COLO668 (cell line): ENCODE measurements at regions not wholly inside any gene's neighbourhood (a gene's known extent, or its start where the extent isn't known, plus 50 kb on each side); places are given as distances from the start of the nearest gene placed in this dataset.
"Not testable (repeated sequence)": the region's sequence is repeated elsewhere in the genome, so short reads cannot be mapped to it uniquely, and the experiment has no call there.

Experiments used
- DNase-seq: peaks from one replicate; lab custom pipeline; 2025; ENCODE audit not compliant: unreplicated experiment; lab: John Stamatoyannopoulos, UW

- DNase-seq = no peak
These were observed 84.3 kb upstream of the MPP7 start for GRCh38 chr10:28387140-28387539.

GRCh38 chr10:28391283-28391682 lies 88.4 kb upstream of the MPP7 start:
- DNase-seq = no peak

- peak; percentile 54 for DNase-seq
These were observed 91.2 kb upstream of the MPP7 start for GRCh38 chr10:28393956-28394568.

GRCh38 chr10:28396331-28396730 lies 93.5 kb upstream of the MPP7 start:
- no peak for DNase-seq

GRCh38 chr10:28397229-28397628 lies 94.4 kb upstream of the MPP7 start:
- DNase-seq = no peak

DNA sequence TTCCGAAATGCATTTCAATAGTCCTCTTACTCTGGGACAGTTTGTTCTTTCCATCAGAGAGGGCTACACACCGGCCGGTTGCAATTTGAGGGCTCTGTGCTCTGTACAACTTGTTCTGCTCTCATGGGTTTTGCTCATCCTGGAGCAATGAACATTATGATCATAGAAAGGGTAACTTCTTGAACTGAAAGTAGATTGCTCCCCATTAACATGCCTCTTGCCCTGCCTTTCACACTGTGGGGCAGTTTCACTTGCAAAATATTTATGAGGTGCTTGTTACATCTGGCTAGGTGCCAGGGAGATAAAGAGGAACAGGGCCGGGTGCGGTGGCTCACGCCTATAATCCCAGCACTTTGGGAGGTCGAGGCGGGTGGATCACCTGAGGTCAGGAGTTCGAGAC lies 97.3 kb upstream of the MPP7 start:
- no peak for DNase-seq

DNA sequence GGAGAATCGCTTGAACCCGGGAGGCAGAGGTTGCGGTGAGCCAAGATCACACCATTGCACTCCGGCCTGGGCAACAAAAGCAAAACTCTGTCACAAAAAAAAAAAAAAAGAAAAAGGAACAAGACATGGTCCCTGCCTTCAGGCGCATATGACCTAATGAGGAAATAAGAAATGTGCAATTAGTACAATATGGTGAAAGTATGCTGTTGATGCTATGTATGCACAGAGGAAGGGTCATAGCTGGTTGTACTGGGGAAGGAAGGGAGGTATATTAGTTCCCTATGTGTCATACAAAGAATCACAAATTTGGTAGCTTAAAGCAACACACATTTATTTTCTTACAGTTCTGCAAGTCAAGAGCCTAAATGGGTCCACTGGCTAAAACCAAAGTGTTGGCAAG lies 97.8 kb upstream of the MPP7 start:
- no peak for DNase-seq

GRCh38 chr10:28402611-28403073 lies 99.8 kb upstream of the MPP7 start:
- DNase-seq = not testable (repeated sequence)

DNA sequence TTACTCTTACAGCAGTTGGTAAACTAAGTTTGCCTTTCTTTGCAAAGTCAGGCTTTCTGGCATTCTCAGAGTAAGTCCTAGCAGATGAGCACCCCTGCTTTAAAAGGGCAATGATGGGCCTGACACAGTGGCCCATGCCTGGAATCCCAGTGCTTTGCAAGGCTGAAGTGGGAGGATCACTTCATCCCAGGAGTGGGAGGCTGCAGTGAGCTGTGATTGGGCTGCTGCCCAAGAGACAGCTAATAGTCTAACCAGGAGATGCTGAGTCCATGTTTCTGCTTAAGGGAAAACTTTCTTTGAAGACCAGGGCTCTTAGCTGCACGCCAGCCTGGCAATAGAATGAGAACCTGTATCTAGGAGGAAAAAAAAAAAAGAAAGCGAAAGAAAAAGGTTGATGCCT lies 100.2 kb upstream of the MPP7 start:
- DNase-seq = no peak

GRCh38 chr10:28408237-28408777 lies 105.4 kb upstream of the MPP7 start:
- DNase-seq = no peak

- no peak for DNase-seq
These were observed 107.7 kb upstream of the MPP7 start for GRCh38 chr10:28410420-28411135.

GRCh38 chr10:28411136-28411460 lies 108.2 kb upstream of the MPP7 start:
- no peak for DNase-seq

DNA sequence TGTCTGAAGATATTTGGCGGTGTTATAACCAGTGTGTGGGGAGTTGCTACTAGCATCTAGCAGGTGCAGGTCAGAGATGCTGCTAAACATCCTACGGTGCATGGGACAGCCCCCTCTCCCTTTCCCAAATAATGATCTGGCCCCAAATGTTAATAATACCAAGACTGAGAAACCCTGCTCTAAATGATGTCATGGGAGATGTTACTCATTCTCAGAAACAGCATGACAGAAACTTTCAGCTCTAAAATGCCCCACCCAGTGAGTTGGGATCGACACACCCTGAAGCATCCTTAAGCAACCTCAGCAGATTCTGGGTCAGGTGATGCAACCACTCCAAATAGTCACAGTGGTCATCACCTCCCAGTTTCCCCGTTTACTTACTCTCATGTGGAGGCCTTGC lies 108.8 kb upstream of the MPP7 start:
- DNase-seq = no peak

- no peak for DNase-seq
These were observed 114.8 kb upstream of the WAC start for GRCh38 chr10:28418069-28418468.

GRCh38 chr10:28425422-28425821 lies 107.5 kb upstream of the WAC start:
- DNase-seq = no peak

DNA sequence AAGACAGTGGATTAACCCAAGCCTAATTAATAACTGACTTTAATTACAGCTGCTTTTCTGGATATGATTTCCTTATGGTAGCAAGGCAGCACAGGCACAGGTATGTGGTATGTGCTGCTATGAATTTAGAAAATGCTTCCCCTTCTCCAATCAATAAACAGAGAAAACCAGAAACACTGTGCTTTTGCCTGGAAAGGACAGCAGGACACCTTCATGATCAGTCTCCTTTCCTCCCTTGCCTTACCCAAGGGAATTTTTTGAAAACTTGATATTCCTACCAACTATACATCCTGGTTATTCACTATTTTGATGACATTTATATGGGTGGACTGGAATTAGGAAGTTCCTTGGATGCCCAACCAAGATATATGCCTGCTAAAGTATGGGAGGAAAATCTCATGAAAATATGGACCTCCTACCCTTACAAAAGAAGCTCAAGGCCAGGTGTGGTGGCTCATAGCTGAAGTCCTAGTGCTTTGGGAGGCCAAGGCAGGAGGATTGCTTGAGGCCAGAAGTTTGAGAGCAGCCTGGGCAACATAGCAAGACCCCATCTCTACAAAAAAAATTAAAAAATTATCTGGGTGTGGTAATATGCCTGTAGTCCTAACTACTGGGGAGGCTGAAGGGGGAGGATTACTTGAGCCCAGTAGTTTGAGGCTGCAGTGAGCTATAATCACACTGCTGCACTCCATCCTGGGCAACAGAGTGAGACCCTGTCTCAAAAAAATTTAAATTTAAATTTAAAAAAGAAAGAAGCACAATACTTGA lies 106.3 kb upstream of the WAC start:
- DNase-seq = no peak

DNA sequence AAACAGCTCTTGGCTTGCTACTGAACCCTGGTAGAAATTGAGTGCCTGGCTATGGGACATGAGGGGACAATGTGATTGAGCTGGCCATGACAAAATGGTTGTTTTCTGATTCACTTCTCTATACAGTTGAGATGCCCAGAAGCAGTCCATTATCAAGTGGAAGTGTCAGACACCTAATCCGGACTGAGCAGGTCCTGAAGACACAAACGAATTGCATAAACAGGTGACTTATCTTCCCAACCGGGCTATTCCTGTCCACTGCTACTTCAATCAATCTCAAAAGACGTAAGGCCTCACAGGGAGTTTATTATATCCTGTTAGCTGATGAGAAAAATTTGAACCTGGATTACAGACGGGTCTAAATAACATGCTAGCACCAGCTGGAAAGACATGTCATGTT lies 105.5 kb upstream of the WAC start:
- no peak for DNase-seq

DNA sequence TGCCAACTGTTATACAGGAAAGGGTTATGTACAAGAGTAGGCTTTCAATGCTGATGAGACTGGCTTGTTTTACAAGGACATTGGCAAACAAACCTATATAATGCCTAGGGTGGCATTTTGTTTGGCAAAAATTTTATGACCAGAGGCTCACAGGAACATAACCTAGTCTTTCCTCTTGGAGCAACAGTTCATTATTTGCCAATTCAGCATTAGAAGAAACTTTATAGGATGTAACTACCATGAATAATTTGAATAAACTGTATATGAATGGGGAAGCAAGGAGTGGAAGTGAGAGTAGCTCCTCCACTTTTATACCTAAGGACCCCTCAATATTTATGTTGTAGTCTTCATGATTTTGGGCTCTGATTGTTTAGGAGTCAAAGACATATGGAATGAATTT lies 103.9 kb upstream of the WAC start:
- no peak for DNase-seq

- DNase-seq = no peak
These were observed 103.2 kb upstream of the WAC start for GRCh38 chr10:28429573-28430216.

GRCh38 chr10:28431139-28431538 lies 101.8 kb upstream of the WAC start:
- no peak for DNase-seq

- peak; percentile 23 for DNase-seq
These were observed 100.7 kb upstream of the WAC start for GRCh38 chr10:28432210-28432676.
